Lower leg skin (tissue), 4 donors: ENCODE measurements at regions not wholly inside any gene's neighbourhood (a gene's known extent, or its start where the extent isn't known, plus 50 kb on each side); places are given as distances from the start of the nearest gene placed in this dataset.
"Not testable (repeated sequence)": the region's sequence is repeated elsewhere in the genome, so short reads cannot be mapped to it uniquely, and the experiment has no call there.

Experiments used
- DNase-seq, 2 donors: peaks; one replicate each; pipeline ENCODE4 v3.0.0-alpha.2; 2019; ENCODE audit warnings: low spot score in 2 of 2
- H3K4me3 ChIP-seq: fragments of 200-600 bp; sonication (generic); 2 replicates; pipeline ENCODE4 v1.5.1; 2017; ENCODE audit warnings: mild to moderate bottlenecking, low read depth; ENCODE audit not compliant: poor library complexity, severe bottlenecking
- CTCF ChIP-seq, 3 donors: fragments of 450-650 bp; IDR thresholded peaks; one replicate each; pipeline ENCODE4 v1.5.1; 2016; ENCODE audit warnings: antibody characterized with exemption in 3 of 3, mild to moderate bottlenecking in 3 of 3, moderate library complexity in 2 of 3
- POLR2A ChIP-seq, 2 donors: fragments of 450-650 bp; IDR thresholded peaks; one replicate each; pipeline ENCODE4 v1.6.1; 2016 to 2017; ENCODE audit warnings: antibody characterized with exemption in 2 of 2, mild to moderate bottlenecking in 1 of 2, moderate library complexity in 1 of 2
- WGBS, 2 donors: methylation state at CpG; one replicate each; pipeline ENCODE4 v1.1.5; 2018; 5-methylcytosine and 5-hydroxymethylcytosine counted together
- intact Hi-C: fragments of 100-400 bp; cut with DNase I; formaldehyde crosslinking; loops from one replicate; pipeline ENCODE4 v1.15.0; 2023; ENCODE audit warnings: low total_unique reads

GRCh38 chr20:55090286-55090685 is 614.9 kb downstream of the DOK5 start:
- intact Hi-C loops = no loop called here
- H3K4me3 ChIP-seq = no peak overlapping the region
- WGBS, 2 donors = 43 to 54% methylated on average over 4 of the region's 4 CpGs
- DNase-seq = no peak
- TF ChIP-seq CTCF (IDR thresholded peaks at IDR 0.05) = no peak
- no peak for TF ChIP-seq POLR2A (IDR thresholded peaks at IDR 0.05)

- TF ChIP-seq POLR2A (IDR thresholded peaks at IDR 0.05) (no peak), CTCF (IDR thresholded peaks at IDR 0.05) (no peak)
- no peak for DNase-seq
- intact Hi-C loops = no loop called here
- H3K4me3 ChIP-seq = no peak overlapping the region
- 67 to 85% methylated on average over 1 of the region's 1 CpG for WGBS, 2 donors
These were observed 611.0 kb downstream of the DOK5 start for GRCh38 chr20:55086421-55086820.

GRCh38 chr20:55079917-55080316 is 604.5 kb downstream of the DOK5 start:
- H3K4me3 ChIP-seq = no peak overlapping the region
- 79 to 89% methylated on average over 4 of the region's 4 CpGs for WGBS, 2 donors
- intact Hi-C loops = no loop called here
- TF ChIP-seq CTCF (IDR thresholded peaks at IDR 0.05) (no peak), POLR2A (IDR thresholded peaks at IDR 0.05) (no peak)
- no peak for DNase-seq

GRCh38 chr20:55074266-55074840 is 599.0 kb downstream of the DOK5 start:
- intact Hi-C loops = not testable (repeated sequence)
- 94 to 96% methylated on average over 19 of the region's 19 CpGs for WGBS, 2 donors

GRCh38 chr20:55070001-55070400 is 594.6 kb downstream of the DOK5 start:
- intact Hi-C loops = no loop called here
- no peak for TF ChIP-seq CTCF (IDR thresholded peaks at IDR 0.05)
- no peak for TF ChIP-seq POLR2A (IDR thresholded peaks at IDR 0.05)
- no peak overlapping the region for H3K4me3 ChIP-seq
- WGBS, 2 donors = 25 to 28% methylated on average over 1 of the region's 1 CpG
- DNase-seq = no peak

More at GRCh38 chr20:55074266-55074840, 599.0 kb downstream of the DOK5 start:
- not testable (repeated sequence) for H3K4me3 ChIP-seq, DNase-seq

GRCh38 chr20:55067158-55067825 is 591.9 kb downstream of the DOK5 start:
- 87 to 92% methylated on average over 7 of the region's 7 CpGs for WGBS, 2 donors
- intact Hi-C loops = no loop called here
- no peak for DNase-seq

More at GRCh38 chr20:55067158-55067825, 591.9 kb downstream of the DOK5 start:
- TF ChIP-seq POLR2A (IDR thresholded peaks at IDR 0.05) = no peak
- TF ChIP-seq CTCF (IDR thresholded peaks at IDR 0.05) = no peak
- no peak overlapping the region for H3K4me3 ChIP-seq
